ENCODE measurements at regions not wholly inside any gene's neighbourhood (a gene's known extent, or its start where the extent isn't known, plus 50 kb on each side); places are given as distances from the start of the nearest gene placed in this dataset.
A peak's percentile ranks its signal among the peaks of the same experiment; 100 is the strongest.
"Not testable (repeated sequence)": the region's sequence is repeated elsewhere in the genome, so short reads cannot be mapped to it uniquely, and the experiment has no call there.

DNA sequence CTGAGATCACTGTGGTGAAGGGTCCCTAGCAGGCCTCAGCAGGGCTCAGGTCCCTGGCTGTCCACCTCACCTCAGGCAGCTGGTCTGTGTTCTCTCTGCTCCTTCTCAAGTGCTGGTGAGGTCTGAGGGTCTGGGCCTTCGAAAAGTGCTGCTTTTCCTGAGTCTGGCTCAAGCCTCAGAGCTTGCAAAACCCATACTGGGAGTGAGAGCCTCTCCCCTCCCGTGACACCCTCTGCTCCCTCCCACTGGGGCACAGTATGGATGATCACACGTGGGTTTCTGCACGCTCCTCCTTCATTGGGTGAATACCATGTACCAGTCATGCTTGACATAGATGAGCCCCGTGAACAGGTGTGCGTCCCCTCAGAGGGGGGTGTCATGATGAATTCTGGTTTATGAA lies 73.3 kb upstream of the WASF3 start:
- DNase-seq, result no peak

DNA sequence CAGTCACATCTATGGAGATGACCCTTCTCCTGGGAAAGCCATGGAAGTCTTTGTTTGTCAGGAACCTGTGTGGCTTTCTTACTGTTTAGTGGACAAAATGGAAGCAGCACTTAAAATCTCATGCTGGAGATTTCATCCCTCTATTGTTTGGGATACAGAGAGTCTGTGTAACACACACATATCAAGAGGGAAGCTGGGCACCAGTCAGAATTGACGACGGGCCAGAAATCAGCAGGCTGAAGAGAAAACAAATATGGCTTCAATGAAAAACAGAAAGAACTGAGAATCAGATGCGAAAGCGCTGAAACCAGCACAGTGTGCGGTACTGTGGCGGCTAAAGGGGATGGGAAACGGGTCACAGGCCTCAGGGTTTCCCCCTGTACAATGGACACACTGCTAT lies 72.2 kb upstream of the WASF3 start:
- no peak for DNase-seq

DNA sequence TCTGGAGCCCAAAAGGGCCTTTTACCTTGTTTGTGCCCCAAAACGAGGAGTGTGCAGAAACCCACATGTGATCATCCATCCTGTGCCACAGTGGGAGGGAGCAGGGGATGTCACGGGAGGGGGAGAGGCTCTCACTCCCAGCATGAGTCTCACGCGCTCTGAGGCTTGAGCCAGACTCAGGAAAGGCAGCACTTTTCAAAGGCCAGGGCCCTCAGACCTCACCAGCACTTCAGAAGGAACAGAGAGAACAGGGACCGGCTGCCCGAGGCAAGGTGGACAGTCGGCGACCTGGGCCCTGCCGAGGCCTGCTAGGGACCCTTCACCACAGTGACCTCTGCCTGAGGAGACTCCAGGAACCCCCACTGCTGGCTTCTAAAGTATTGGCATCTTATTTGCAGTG lies 71.7 kb upstream of the WASF3 start:
- DNase-seq, result no peak

DNA sequence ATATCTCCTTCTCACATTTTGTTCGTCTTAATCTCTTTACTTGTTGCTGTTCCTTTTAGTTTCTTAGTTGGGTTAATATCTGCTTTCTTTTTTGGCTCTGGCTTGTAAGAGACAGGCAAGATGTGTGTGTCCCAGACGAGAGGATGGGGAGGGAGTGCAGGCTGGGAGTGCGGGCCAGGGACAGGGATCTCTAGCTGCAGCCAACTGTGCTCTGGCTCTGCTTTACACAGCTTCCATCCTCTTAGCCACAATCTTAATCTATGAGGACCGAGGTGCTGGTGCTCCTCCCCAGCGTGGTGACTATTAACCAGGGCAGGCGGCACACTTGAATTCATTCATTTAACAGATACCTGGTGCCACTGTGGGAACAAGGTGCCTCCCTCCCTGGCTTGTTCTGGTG lies 70.9 kb upstream of the WASF3 start:
- DNase-seq, result no peak

DNA sequence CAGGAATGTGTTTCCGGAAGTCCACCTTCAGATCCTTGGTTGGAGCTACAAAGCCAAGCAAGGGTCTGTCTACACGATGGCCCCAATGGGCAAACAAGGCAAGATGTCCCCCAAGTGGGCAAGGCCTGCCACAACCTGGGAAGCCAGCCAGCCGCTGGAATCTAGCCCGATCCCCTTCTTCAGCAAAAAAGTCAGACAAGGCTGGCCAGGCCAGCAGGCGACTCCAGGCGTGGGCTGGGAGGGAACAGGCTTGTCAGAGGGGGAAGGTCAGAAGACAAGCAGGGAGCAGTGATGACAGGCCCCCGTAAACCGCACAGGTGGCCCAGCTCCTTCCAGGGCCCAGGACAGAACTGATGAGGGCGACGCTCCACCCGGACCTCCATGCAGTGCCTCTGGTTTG lies 69.7 kb upstream of the WASF3 start:
- no peak for DNase-seq

DNA sequence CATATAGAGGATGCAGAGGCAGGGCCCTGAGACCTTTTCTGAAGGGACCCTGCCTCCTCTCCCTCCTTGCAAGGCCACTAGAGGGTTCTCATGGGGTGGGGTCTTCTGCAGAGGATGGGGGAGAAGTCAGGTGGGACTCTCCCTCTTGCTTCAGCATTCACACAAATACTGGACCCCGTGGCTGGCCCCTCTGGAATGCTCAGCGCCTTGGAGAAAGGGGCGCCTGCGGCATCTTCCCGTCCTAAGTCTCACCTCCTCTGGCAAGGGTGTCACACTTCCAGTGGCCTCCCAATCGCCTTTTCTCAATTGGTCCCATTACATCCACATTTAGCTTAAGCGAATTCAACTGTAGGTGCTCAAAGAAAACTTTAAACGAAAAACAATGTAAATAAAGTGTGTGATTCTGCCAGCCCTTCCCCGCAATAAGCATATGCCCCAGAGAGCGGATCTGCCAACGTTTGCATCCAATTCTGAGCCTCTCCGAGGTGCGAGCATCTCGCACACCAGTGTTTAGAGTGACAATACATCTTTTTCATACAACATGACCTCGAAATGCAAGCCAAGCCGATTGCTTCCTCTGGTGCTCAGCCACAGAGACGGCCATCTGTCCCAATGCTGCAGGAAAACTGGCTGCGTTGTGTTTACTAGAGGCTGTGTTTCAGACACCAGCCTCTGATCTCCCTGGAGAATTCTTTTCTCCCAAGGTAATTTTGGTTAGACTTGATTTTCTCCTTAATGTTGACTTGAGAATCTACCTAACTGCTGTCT lies 69.1 kb upstream of the WASF3 start:
- DNase-seq, result no peak

DNA sequence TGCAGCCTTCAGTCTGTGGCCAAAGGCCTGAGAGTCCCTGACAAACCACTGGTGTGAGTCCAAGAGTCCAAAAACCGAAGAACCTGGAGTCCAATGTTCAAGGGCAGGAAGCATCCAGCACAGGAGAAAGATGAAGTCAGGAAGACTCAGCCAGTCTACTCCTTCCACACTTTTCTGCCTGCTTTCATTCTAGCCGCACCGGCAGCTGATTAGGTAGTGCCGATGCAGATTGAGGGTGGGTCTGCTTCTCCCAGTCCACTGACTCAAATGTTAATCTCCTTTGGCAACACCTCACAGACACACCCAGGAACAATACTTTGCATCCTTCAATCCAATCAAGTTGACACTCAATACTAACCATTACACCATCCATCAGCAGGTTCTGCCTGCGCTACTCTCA lies 65.2 kb upstream of the WASF3 start:
- not testable (repeated sequence) for DNase-seq

DNA sequence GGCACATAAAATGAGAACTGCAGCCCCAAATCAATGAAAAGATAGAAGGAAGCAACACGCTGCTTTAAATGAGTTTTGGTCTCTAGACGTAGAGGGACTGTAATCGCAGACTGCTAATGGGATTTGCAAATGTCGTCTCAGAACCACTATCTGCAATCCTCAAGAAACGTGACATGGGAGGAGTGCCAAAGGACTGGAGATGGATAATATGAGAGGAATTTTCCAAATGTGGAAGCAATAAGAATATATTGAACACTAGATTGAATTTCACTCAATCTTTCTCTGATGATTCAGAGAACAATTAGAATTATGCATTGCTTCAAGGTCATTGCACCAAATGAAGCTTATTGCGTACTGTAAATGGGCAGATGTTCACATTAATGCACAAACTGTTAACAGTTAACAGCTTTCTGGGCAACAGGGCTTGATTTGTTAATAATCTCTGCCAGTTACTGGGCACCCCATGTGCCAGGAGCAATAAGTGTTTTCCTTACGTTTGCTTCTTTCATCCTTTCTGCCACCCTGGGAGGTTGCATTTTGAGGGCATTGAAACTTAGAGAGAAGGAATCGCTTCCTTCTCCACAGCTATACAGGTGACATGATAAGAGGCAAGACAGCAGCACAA lies 62.8 kb upstream of the WASF3 start:
- DNase-seq, result no peak

DNA sequence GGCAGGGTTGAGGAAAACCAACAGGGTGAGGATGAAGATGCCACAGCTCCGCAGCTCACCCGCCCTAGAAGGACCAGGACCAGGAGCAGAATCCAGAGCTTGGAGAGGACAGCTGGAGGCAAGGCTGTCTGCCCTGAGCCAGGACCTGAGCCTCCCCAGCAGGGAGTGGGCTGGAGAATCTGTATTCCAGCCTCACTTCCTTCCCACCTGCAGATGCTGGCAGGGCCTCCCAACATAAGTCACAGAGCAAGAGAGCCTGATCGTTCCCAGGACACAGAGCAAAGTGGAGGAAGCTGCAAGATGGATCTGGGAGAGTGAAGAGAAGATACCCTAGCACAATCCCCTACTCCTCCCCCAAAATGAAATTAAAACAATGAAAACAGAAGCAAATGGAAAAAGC lies 61.7 kb upstream of the WASF3 start:
- DNase-seq, result no peak

DNA sequence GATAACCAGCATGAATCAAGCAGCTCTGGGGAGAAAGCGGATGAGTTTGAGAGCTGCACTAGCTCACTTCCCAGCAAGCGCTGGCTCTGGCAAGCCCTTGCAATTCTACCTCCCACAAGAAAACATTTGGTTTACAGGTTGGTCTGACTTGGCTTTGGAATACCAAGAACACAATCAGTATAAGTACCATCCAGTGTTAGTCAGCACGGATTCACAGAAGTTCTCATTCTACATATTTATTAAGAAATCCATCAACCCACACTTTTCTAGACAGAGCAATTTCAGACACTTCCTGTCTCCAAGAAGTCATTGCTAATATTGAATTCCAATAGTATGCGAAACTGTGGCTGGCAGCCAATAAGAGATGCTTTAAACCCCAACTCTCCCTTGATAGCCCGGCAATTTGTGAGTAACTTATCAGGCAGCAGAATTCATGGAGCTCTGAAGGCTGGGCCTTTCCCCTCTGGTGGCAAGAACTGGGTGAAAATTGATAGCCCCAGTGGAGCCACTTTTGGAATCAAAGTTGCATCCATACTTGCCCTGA lies 59.4 kb upstream of the WASF3 start:
- DNase-seq, result no peak

DNA sequence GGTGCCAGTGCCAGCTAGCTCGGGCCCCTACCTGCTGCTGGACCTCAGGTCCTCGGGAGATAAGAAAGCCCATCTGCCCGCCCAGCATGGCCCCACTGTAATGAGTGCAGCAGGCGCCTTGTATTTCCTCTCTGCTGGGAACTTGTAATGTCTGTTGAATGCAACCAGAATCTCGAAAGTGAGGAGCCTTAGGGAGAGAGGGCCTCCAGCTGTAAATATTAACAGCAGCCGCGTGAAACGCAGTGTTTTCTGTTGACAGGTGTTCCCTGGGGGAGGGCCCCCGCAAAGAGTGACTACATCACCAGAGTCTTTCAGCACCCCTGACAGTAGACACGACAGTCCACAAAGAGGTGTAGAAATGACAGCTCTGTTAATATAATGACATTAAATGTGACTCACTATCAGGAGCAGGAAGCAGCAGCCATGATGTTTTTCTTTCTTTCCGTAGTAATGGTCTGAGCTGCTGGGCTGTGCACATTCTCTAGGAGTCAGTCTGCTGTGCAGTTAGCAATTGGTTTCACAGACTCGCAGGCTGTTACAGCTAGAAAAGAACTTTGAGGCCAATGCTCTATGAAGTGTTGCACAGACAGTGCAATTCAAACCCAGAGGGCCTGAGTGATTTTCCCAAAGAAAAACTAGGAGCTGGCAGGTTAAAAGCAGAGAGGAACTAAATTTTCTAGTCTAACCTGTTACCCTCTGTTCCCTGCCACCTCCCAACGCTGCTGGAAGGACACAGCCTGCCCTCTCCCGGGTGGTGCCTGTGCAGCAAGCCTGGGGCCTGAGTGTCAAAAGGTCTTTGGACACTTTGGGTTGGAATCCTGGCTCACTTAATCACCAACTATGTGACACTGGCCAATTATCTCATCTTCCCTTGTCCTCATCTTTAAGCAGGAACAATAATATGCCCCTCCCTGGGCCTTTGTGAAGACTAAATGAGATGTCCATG lies 58.6 kb upstream of the WASF3 start:
- DNase-seq, result no peak

DNA sequence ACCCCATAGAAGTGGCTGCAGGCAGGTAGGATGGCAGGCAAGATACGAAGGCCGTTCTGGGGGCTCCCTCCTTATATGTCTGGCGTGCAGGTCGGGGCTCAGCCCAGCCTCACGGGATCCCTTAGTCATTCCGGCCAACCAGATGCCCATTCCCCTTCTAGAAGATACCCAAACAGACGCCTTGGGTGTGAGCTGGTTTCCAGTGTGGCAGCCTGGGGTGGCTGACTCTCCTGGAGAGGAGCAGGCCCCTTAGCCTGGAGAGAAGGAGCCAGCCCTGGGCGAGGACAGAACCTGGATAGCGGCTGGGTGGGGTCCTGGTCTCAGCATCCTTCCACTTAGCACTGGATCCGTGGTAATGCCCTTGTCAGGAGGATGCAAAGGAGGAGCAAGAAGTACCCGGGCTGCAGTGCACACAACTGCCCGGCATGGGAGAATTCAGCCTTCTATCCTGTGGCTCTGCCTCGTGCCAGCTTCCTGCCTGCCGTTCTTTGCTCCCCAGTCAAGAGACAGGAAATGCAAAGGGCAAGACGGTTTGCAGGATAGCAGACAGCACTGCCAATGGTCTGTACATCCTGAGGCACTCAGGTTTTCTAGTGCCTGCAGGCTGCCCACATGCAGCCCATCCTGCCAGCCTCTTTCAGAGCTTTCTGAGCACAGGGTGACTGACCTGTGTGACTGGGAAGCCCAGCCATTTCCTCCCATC lies 56.7 kb upstream of the WASF3 start:
- no peak for DNase-seq

DNA sequence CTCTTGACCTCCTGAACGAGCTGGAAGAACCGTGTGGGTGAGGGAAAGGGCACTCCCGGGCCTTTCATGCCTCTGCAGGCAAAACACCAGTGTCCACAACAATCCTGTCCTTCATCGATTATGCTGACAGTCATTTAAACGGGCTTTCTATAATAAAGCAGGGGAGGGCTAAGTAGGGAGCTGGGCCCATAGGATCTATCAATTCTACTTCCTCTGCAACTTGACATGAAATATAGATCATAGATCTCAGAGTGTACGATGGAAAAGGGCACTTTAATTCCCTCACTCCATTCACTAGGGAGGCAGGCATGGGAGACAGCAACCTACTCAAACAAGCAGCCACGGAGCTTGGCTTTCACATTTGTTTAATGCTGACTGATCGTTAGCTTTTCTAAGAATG lies 55.8 kb upstream of the WASF3 start:
- no peak for DNase-seq

DNA sequence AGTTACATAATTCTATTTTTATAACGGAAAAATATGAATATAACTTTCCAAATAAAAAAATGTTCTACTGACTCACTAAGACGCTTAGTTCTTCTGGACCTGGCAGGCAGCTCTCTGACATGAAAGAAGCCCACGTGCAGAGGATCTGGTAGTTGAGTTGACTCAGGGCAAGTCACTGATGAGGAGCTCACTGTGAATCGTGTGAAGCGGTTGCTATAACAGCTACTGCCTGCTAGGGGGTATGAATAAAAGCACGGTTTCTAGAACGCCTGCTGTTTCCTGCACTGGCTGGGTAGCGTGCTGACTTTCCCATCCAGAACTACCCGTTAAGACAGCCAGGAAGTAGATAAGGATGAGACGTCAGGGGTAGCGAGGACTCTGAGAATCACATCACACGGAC lies 54.7 kb upstream of the WASF3 start:
- peak; percentile 60 for DNase-seq

DNA sequence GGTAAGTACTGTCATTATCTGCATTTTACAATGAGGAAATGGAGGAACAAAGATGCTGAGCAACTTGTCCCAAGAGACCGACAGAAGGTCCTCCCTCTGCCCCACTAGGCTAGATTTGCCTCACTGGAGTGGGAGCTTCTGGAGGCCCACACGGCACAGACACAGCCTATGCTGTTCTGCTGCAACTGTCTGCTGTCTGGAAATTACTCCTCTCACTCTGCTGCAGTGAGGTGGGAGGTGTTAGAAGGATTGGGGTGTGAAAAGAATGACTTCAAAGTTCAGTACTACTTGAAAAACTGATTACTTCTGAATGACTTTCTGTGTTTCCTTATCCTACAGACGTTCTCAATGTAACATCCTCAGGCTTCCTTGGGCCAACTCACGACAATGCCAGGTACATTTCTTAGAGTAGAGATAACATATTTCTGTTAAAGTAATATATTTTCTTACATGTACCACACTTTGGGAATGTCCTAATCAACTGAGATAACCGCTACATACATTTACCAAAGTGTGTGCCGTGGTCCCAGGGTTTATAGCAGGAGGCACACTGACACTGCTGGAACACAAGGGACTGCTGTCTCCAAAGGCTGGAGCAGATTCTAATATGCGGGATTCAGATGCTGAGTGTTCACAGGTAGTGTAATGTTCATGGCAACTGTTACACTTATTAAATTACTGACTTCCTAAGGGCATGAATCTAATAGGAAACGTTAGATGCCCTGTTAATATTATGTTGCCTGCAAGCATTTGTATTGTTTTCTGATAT lies 53.5 kb upstream of the WASF3 start:
- no peak for DNase-seq

Data from activated CD8-positive, alpha-beta memory T cell treated with anti-CD3 and anti-CD28 coated beads for 24 hours (primary cell).